ENCODE measurements at regions not wholly inside any gene's neighbourhood (a gene's known extent, or its start where the extent isn't known, plus 50 kb on each side); places are given as distances from the start of the nearest gene placed in this dataset.

- DNase-seq (ENCODE audit: low spot score in 2 of 2), result no peak
- H3K9me3 ChIP-seq, result peaks cover 2% of the 10 kb centered on the region; the same call in 1 of the 2 replicates
- H3K4me3 ChIP-seq, result no peak overlapping the region
- no peaks in the 10 kb centered on the region for H3K27me3 ChIP-seq (ENCODE audit: low read depth)
- in situ Hi-C loops (cut with MboI; ENCODE audit: low sequenced_read_pairs), result loop anchor here (10.0 kb wide), 1 partner anchor 205 kb away; no protein-coding TSS in a partner anchor
- H3K36me3 ChIP-seq (replicated peaks), result no peaks in the 10 kb centered on the region
- H3K4me1 ChIP-seq, result peaks cover 9% of the 10 kb centered on the region
Measured at GRCh38 chr10:117429643-117430265, 54.5 kb upstream of the PDZD8 start.

- Histone ChIP-seq H3K4me1 (peaks cover 11% of the 10 kb centered on the region), H3K4me3 (no peak overlapping the region), H3K9me3 (peaks cover 2% of the 10 kb centered on the region; the same call in 1 of the 2 replicates), H3K27me3 (ENCODE audit: low read depth) (no peaks in the 10 kb centered on the region), H3K36me3 (replicated peaks) (no peaks in the 10 kb centered on the region)
- in situ Hi-C loops (cut with MboI; ENCODE audit: low sequenced_read_pairs), result no loop called here
- no peak for DNase-seq (ENCODE audit: low spot score in 2 of 2)
Measured at GRCh38 chr10:117427356-117427755, 52.1 kb upstream of the PDZD8 start.

DNA sequence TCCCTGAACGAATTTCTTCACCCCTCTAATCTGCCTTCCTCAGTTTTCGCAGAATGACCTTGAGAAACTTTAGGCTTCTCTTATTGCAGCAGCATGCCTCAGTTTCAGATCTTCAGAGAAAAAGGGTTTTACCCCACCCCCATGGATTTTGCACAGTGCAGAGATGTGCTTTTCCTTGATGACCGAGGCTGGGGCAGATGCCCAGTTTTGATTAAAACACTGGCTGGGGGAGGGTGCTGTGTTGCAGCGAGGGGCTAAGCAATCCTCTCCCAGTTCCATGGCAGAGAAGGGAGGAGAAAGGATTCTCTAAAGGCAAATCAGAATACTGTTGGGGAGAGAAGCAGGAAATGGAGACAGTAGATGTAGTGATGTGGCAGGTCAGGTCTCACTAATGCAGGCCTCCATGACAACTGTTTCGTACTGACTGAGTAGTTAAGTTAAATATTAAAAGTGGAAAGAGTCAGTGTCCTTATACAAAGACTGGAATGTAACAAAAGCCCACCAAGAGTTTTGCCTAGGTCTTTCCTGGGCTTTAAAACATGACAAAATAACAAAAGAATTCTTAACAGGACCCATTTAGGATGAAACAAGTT lies 50.8 kb upstream of the PDZD8 start:
- in situ Hi-C loops (cut with MboI; ENCODE audit: low sequenced_read_pairs), result no loop called here
- no peaks in the 10 kb centered on the region for H3K36me3 ChIP-seq (replicated peaks)
- no peak overlapping the region for H3K4me3 ChIP-seq
- H3K27me3 ChIP-seq (ENCODE audit: low read depth), result no peaks in the 10 kb centered on the region
- H3K4me1 ChIP-seq, result peaks cover 11% of the 10 kb centered on the region
- peaks cover 2% of the 10 kb centered on the region; the same call in 1 of the 2 replicates for H3K9me3 ChIP-seq
- DNase-seq (ENCODE audit: low spot score in 2 of 2), result no peak

- no peaks in the 10 kb centered on the region for H3K36me3 ChIP-seq (replicated peaks)
- H3K27me3 ChIP-seq (ENCODE audit: low read depth), result no peaks in the 10 kb centered on the region
- H3K4me3 ChIP-seq, result no peak overlapping the region
- H3K9me3 ChIP-seq, result no peaks in the 10 kb centered on the region; the same call in 1 of the 2 replicates
- peaks cover 11% of the 10 kb centered on the region for H3K4me1 ChIP-seq
- peak; percentile 36 to 72 for DNase-seq (ENCODE audit: low spot score in 2 of 2)
- in situ Hi-C loops (cut with MboI; ENCODE audit: low sequenced_read_pairs), result no loop called here
Measured at GRCh38 chr10:117424883-117425649, 49.8 kb upstream of the PDZD8 start.
